Memory B cell (primary cell): ENCODE measurements at regions not wholly inside any gene's neighbourhood (a gene's known extent, or its start where the extent isn't known, plus 50 kb on each side); places are given as distances from the start of the nearest gene placed in this dataset.

Experiments
- ATAC-seq: fragments of 150-1000 bp; cut with Tn5 transposase; 2 replicates; pipeline ENCODE4 v1.10.0; 2021; ENCODE audit warnings: low read depth, mild to moderate bottlenecking, moderate library complexity
- DNase-seq, 2 donors: peaks; one replicate each; pipeline ENCODE4 v3.0.0; 2022; ENCODE audit warnings: low spot score in 2 of 2
- H3K27ac Mint-ChIP-seq: one replicate; pipeline ENCODE4 v1.8.0; 2022; ENCODE audit warnings: mild to moderate bottlenecking, moderate library complexity, mixed read lengths
- H3K27me3 Mint-ChIP-seq: one replicate; pipeline ENCODE4 v1.8.0; 2022; ENCODE audit warnings: mixed read lengths
- H3K36me3 Mint-ChIP-seq: one replicate; pipeline ENCODE4 v1.8.0; 2022; ENCODE audit warnings: mild to moderate bottlenecking, mixed read lengths
- H3K4me1 Mint-ChIP-seq: one replicate; pipeline ENCODE4 v1.8.0; 2022; ENCODE audit warnings: mixed read lengths
- H3K4me3 Mint-ChIP-seq: one replicate; pipeline ENCODE4 v1.8.0; 2022; ENCODE audit warnings: mild to moderate bottlenecking, moderate library complexity, mixed read lengths
- H3K9me3 Mint-ChIP-seq: one replicate; pipeline ENCODE4 v1.8.0; 2022; ENCODE audit warnings: mixed read lengths

DNA sequence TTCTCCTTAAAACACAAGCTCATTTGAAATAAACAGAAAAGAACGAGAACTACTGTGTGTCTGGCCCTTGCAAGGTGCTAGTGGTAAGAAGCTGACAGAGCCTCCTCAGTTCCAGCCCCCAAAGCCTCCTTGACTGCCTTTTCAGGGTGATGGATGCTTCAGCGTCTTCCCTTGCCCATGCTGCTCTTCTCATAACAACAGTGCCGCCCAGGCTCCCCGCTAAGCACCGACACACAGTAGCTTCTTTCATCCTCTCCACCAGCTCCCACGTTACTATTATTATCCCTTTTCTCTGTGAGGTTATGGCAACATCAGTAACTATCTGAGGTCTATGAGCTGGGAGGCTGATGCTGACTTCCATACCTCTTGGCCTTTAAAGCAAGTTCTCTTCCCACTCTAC, 418.6 kb downstream of the TSN start:
- no peaks in the 10 kb centered on the region for H3K27me3 Mint-ChIP-seq
- no peak overlapping the region for H3K27ac Mint-ChIP-seq
- DNase-seq (no peak), ATAC-seq (no peak)
- no peaks in the 10 kb centered on the region for H3K4me1 Mint-ChIP-seq
- no peaks in the 10 kb centered on the region for H3K9me3 Mint-ChIP-seq
- no peaks in the 10 kb centered on the region for H3K36me3 Mint-ChIP-seq
- H3K4me3 Mint-ChIP-seq: no peak overlapping the region

DNA sequence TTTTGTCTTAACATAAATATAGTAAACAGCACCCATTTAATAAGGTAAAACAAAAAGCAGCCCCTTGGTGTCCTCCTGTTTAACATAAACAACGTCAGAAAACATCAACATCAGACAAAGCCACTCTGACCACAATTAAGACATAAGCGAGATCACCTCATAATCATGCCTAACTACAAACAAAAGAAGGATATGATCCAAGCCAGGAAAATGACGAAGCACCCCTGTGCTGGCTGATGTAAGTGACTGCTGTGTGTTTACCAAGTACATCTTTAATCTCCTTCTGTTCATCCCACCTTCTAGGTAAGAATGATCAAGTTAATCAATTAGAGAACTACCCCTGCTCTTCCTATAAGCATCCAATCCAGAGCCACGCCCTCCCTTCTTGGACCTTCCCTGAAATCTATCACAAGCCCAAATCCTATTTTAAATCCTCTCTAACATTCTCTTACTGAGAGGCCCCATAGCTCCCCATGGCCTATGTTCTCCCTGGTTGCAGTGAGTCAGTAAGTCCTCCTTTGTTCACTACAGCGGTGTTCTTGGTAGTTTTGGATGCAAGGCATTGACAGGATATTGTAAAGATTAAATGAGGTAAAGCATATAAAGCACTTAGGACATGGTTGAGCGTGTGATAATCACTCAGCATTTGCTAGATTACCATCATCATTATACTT, 424.2 kb downstream of the TSN start:
- no peaks in the 10 kb centered on the region for H3K4me1 Mint-ChIP-seq
- peaks cover 1% of the 10 kb centered on the region for H3K27me3 Mint-ChIP-seq
- ATAC-seq: no peak
- no peak overlapping the region for H3K27ac Mint-ChIP-seq
- H3K9me3 Mint-ChIP-seq: no peaks in the 10 kb centered on the region
- DNase-seq: no peak
- H3K4me3 Mint-ChIP-seq: no peak overlapping the region
- H3K36me3 Mint-ChIP-seq: no peaks in the 10 kb centered on the region

DNA sequence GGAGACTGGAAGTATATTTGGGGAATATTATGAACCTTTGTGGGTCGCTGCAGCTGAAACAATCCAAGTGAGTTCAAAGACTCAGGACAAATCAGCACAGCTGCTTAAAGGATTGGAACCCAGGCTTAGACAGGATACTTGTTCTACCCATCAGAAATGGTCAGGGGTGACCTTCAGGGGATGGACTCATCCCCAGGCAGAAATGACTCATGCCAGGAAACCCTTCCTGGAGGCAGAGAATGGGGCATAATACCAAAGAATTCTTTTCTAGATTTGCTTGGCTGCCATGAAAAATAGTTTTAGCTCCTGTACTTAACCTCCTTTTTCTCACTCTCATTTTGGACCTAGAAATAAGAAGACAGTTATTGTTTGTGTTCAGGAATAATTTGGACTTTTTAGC, 425.5 kb downstream of the TSN start:
- no peak for DNase-seq
- Mint-ChIP-seq H3K4me3 (no peak overlapping the region), H3K27ac (no peak overlapping the region), H3K9me3 (no peaks in the 10 kb centered on the region), H3K27me3 (peaks cover 1% of the 10 kb centered on the region), H3K36me3 (no peaks in the 10 kb centered on the region), H3K4me1 (no peaks in the 10 kb centered on the region)
- no peak for ATAC-seq

DNA sequence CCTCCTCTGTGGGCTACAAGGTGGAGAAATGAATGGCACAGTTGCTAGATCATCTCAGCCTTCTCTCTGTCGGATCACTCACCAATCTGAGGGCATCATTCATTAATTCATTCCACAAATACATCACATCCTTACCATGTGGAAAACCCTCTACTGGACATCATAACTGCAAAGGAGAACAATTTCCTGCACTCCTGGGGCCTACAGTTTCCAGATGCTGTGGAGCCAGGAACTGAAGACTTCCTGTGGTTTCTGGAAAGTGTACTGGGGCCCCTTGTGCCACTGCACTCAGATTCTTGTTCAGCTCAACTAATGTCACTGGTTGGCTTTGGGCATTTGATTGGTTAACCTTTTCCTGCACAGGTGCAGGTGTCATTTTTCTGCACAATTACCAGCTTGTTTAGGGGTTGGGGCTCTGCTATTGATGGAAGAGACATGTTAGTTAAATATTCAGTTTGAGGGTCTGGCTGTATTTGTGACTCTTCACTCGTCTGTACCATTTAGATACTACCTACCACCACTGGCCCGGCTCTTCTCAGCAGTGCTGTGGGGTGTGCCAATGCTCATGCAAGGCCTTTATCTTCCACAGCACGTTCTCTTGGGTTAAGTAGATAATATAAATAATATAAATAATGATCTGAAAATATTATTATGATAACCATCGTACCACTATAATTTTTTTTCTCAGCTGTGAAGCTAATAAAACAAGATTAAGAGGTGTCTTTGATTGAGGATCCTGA, 427.3 kb downstream of the TSN start:
- no peaks in the 10 kb centered on the region for H3K9me3 Mint-ChIP-seq
- no peak overlapping the region for H3K4me3 Mint-ChIP-seq
- peaks cover 4% of the 10 kb centered on the region for H3K27me3 Mint-ChIP-seq
- DNase-seq (no peak), ATAC-seq (no peak)
- no peak overlapping the region for H3K27ac Mint-ChIP-seq
- no peaks in the 10 kb centered on the region for H3K4me1 Mint-ChIP-seq
- H3K36me3 Mint-ChIP-seq: no peaks in the 10 kb centered on the region

DNA sequence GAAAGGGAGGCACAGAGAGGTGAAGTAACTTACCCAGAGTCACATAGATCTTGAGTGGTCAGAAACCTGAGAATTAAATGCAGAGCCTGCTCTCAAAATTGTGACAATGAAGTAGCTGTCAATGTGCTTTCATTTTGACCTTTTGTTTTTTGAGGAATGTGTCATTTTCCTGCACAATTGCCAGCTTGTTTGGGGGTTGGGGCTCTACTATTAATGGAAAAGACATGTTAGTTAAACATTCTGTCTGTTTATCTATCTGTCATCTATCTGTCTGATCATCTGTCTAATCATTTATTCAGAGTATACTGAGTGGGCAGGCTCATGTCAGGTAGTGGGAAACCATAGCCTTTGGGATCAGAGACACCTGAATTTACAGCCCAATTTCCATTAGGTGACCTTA, 428.4 kb downstream of the TSN start:
- Mint-ChIP-seq H3K9me3 (no peaks in the 10 kb centered on the region), H3K27ac (no peak overlapping the region), H3K36me3 (no peaks in the 10 kb centered on the region), H3K4me3 (no peak overlapping the region), H3K4me1 (no peaks in the 10 kb centered on the region), H3K27me3 (peaks cover 7% of the 10 kb centered on the region)
- no peak for ATAC-seq
- DNase-seq: no peak

DNA sequence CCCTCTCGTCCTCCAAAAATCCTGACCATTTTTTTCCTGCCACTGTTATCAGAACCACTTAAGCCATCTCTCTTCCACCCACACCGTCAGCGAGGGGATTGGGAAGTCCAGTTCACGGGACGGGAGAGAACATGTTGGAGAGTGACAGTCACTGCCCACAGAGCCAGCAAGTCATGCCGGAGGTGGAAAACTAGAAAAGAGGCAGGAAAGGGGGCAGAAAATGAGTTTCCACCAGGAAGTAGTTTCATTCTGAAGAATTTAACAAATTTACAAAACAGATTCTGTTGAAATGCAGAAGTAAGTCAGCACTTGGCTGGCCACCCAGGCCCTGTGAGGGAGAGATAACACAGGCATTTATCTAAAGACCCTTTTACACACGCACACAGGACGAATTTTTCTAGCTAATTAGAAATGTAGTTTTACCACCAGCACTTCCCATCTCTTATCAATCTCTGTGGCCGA, 431.3 kb downstream of the TSN start:
- no peaks in the 10 kb centered on the region for H3K36me3 Mint-ChIP-seq
- H3K27me3 Mint-ChIP-seq: peaks cover 8% of the 10 kb centered on the region
- ATAC-seq (no peak), DNase-seq (no peak)
- no peak overlapping the region for H3K4me3 Mint-ChIP-seq
- H3K9me3 Mint-ChIP-seq: no peaks in the 10 kb centered on the region
- H3K4me1 Mint-ChIP-seq: no peaks in the 10 kb centered on the region
- no peak overlapping the region for H3K27ac Mint-ChIP-seq

DNA sequence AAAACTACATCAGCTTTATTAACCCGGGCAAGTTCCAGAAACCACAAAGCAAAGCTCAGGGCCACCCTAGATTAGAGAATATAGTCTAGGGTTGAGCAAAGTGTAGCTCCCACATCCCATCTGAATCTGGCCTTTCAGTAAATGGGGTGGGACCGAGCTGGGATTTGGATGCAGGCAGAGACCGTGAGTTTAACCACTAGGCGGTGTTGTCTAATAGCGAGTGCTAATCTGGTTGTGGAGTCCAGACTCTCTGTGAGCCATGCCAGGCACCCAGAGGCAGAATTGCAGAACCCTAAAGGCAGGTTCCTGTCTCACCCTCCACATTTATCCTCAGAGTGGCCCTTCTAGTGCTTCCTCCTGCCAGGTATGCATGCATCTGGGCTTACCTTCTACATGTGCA, 435.9 kb downstream of the TSN start:
- Mint-ChIP-seq H3K4me1 (no peaks in the 10 kb centered on the region), H3K27me3 (peaks cover 10% of the 10 kb centered on the region), H3K4me3 (no peak overlapping the region), H3K36me3 (no peaks in the 10 kb centered on the region), H3K27ac (no peak overlapping the region), H3K9me3 (peaks cover 3% of the 10 kb centered on the region)
- DNase-seq: no peak
- ATAC-seq: no peak

DNA sequence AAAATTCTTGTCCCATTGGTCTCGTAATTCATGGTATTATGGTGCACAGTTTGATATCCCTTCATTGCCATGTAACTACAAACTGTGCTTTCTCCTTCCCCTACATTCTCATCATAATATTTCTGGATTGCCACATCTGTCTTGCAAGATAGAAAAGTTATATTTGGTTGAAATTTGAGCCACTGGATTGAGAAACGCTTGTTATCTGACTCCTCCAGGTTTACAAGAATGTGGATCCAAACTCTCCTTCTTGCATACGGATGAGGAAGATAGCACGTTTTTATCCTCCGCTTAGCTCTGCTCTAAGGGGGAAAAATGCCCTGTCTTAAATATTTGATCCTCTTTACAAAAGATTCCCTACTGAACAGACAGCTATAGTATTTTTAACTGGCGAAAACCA, 438.2 kb downstream of the TSN start:
- H3K27ac Mint-ChIP-seq: no peak overlapping the region
- H3K27me3 Mint-ChIP-seq: peaks cover 5% of the 10 kb centered on the region
- no peaks in the 10 kb centered on the region for H3K36me3 Mint-ChIP-seq
- no peak for DNase-seq
- H3K9me3 Mint-ChIP-seq: peaks cover 3% of the 10 kb centered on the region
- no peak for ATAC-seq
- no peaks in the 10 kb centered on the region for H3K4me1 Mint-ChIP-seq
- H3K4me3 Mint-ChIP-seq: no peak overlapping the region

DNA sequence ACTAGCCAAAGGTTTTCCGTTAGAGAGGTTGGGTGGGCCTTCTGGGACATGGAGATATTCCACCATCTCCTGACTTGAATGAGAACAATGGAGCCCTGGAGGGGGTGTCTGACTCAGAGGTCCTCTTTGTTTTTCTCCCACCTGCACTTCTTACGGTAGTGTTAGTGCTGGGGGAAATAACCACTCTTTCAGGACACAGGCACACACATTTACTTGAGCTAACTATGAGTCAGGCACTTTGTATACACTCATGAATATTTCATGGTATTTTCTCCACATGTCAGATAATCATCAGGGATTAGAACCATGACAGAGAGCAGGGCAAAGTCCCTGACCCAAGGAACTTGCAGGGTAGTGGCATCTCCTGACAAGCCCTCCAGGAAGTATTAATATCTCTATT, 439.1 kb downstream of the TSN start:
- Mint-ChIP-seq H3K27me3 (peaks cover 5% of the 10 kb centered on the region), H3K27ac (no peak overlapping the region), H3K9me3 (peaks cover 3% of the 10 kb centered on the region), H3K36me3 (no peaks in the 10 kb centered on the region), H3K4me3 (no peak overlapping the region), H3K4me1 (no peaks in the 10 kb centered on the region)
- no peak for ATAC-seq
- DNase-seq: no peak

DNA sequence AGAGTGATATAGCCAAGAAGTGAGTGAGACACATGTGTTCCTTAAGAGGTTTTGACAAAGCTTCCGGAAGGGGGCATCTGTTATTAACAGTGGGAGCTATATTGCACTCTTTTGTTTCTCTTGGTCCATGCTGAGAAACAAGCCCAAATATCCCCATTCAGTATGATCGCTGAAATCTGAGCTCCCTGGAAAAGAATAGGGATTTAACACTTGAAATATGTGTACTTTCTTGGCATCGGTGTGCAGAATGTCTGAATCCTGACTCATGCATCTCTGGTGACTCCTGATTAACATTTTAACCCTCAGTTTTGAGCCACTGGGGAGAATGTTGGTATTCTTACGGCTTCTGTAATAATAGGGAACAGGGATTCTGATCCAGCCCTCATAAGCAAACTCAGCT, 448.1 kb downstream of the TSN start:
- Mint-ChIP-seq H3K27ac (no peak overlapping the region), H3K4me3 (no peak overlapping the region), H3K27me3 (no peaks in the 10 kb centered on the region), H3K9me3 (peaks cover 2% of the 10 kb centered on the region), H3K4me1 (no peaks in the 10 kb centered on the region), H3K36me3 (no peaks in the 10 kb centered on the region)
- no peak for ATAC-seq
- DNase-seq: no peak

DNA sequence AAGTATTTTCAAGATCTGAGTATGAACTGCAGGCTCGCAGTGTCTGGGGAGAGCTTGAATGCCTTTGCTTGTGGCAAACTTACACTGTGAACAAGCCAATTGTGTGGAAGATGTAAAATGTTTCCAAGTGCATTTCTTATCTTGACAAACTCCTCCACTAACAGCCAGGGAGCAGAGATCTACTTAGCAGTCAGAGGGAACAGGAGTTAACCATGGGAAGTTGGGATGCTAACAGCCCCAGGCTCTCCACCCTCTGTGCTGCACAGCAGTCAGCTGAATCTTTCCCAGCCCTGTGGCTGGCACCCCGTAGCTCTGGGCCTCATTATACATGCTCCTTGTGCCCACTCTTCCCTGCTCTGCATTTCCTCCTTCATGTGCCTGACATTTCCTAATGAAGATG, 450.2 kb downstream of the TSN start:
- H3K9me3 Mint-ChIP-seq: peaks cover 2% of the 10 kb centered on the region
- no peak overlapping the region for H3K27ac Mint-ChIP-seq
- no peak for DNase-seq
- ATAC-seq: no peak
- H3K36me3 Mint-ChIP-seq: no peaks in the 10 kb centered on the region
- H3K4me3 Mint-ChIP-seq: no peak overlapping the region
- no peaks in the 10 kb centered on the region for H3K4me1 Mint-ChIP-seq
- no peaks in the 10 kb centered on the region for H3K27me3 Mint-ChIP-seq

DNA sequence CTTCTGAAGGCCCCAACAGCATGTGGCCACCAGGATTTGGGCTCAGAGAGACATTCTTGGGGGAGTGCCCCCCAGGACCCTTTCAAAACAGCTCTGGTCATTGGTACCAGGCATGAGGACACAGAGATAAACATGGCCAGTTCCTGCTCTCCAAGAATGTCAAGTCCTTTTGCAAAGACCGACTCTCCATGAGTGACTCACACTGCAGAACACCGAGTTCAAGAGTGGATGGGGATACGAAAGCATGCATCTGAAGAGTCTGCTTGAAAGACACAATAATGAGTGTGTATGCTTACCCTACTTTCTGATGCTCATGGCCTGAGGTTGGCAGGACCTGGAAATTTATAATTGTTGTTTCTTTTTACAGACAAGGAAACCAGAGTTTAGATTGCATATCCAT, 450.6 kb downstream of the TSN start:
- Mint-ChIP-seq H3K4me1 (no peaks in the 10 kb centered on the region), H3K27ac (no peak overlapping the region), H3K4me3 (no peak overlapping the region), H3K27me3 (no peaks in the 10 kb centered on the region), H3K36me3 (no peaks in the 10 kb centered on the region), H3K9me3 (peaks cover 2% of the 10 kb centered on the region)
- ATAC-seq: no peak
- no peak for DNase-seq

DNA sequence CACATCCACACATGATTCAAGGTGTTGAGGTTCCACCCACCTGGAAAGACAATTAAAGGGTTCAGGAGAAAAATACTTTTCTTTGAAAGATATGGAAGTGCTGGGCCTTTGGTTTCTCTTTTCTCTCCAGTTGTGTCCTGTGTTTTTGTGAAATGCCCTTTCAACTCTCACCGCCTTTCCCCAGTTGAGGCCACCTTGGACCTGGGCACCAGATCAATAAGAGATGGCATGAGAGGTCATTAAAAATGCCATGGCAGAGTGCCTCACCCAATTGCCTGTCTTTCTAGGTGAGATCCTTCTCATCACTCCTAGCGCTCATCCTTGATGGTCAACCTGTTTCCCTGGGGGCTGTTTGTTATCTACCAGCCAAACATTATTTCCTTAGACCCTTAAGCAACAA, 453.9 kb downstream of the TSN start:
- Mint-ChIP-seq H3K4me3 (no peak overlapping the region), H3K9me3 (no peaks in the 10 kb centered on the region), H3K27me3 (no peaks in the 10 kb centered on the region), H3K4me1 (no peaks in the 10 kb centered on the region), H3K36me3 (no peaks in the 10 kb centered on the region), H3K27ac (no peak overlapping the region)
- DNase-seq: no peak
- no peak for ATAC-seq

DNA sequence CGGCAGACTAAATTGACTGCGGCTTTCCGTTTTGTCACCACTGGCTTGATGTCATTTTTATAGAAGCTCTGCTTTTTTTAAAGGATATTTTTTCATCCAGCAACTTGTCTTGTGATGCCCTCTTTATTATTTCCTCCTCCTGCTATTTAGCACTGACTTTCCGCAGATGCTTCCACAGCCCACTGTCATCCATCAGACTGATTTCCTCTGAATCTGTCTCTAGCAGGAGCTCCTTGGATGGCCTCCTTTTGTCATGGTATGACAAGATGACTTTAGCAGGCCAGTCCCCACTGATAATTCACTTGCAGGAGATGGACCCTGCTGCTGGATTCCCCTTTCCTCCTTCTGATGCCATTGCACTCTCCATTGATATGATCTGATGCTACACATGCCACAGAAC, 454.6 kb downstream of the TSN start:
- Mint-ChIP-seq H3K4me3 (no peak overlapping the region), H3K9me3 (no peaks in the 10 kb centered on the region), H3K4me1 (no peaks in the 10 kb centered on the region), H3K27me3 (no peaks in the 10 kb centered on the region), H3K27ac (no peak overlapping the region), H3K36me3 (no peaks in the 10 kb centered on the region)
- ATAC-seq: no peak
- DNase-seq: no peak
